Body of pancreas (tissue), 4 donors: ENCODE measurements at regions not wholly inside any gene's neighbourhood (a gene's known extent, or its start where the extent isn't known, plus 50 kb on each side); places are given as distances from the start of the nearest gene placed in this dataset.

Source experiments
- POLR2A ChIP-seq, 3 donors: fragments of 450-650 bp; IDR thresholded peaks; one replicate each; pipeline ENCODE4 v1.6.1; 2016; ENCODE audit warnings: antibody characterized with exemption in 3 of 3, mild to moderate bottlenecking in 2 of 3
- TF ChIP-seq, protein P1 (sequence below), 7 experiments: fragments of 450-650 bp in 4 of 7; fragments of 200-600 bp in 3 of 7; sonication (generic) in 3 of 7; IDR thresholded peaks; one replicate each; pipeline ENCODE4 v1.5.1; 2016 to 2019; ENCODE audit warnings: antibody characterized with exemption in 7 of 7

DNA sequence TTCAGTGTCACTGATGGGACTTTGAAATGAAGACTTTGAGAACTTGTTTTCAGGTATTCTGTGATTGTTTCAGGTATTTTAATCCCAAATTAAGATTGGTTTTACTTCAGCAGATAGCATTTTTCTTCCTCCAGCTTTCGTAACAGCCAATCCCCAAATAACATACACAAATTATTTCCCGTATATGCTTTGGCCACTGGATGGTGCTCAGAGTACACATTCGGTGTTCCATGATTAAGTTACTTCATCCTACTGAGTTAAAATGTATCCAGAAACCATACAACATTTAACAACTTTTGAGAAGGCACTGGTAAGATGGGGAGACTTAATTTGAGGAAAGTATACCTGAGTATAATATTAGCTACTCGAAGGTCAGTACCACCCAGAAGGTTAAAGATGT, 233.4 kb upstream of the FAM47A start:
- TF ChIP-seq, protein P1, sequence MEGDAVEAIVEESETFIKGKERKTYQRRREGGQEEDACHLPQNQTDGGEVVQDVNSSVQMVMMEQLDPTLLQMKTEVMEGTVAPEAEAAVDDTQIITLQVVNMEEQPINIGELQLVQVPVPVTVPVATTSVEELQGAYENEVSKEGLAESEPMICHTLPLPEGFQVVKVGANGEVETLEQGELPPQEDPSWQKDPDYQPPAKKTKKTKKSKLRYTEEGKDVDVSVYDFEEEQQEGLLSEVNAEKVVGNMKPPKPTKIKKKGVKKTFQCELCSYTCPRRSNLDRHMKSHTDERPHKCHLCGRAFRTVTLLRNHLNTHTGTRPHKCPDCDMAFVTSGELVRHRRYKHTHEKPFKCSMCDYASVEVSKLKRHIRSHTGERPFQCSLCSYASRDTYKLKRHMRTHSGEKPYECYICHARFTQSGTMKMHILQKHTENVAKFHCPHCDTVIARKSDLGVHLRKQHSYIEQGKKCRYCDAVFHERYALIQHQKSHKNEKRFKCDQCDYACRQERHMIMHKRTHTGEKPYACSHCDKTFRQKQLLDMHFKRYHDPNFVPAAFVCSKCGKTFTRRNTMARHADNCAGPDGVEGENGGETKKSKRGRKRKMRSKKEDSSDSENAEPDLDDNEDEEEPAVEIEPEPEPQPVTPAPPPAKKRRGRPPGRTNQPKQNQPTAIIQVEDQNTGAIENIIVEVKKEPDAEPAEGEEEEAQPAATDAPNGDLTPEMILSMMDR (IDR thresholded peaks at IDR 0.05): peak in 1 of 7 experiments; percentile 7
- no peak for TF ChIP-seq POLR2A (IDR thresholded peaks at IDR 0.05)
